ENCODE measurements at regions not wholly inside any gene's neighbourhood (a gene's known extent, or its start where the extent isn't known, plus 50 kb on each side); places are given as distances from the start of the nearest gene placed in this dataset.
"Not testable (repeated sequence)": the region's sequence is repeated elsewhere in the genome, so short reads cannot be mapped to it uniquely, and the experiment has no call there.

- not testable (repeated sequence) for DNase-seq
Measured at GRCh38 chr5:104079861-104080645, 517.5 kb upstream of the NUDT12 start.

DNA sequence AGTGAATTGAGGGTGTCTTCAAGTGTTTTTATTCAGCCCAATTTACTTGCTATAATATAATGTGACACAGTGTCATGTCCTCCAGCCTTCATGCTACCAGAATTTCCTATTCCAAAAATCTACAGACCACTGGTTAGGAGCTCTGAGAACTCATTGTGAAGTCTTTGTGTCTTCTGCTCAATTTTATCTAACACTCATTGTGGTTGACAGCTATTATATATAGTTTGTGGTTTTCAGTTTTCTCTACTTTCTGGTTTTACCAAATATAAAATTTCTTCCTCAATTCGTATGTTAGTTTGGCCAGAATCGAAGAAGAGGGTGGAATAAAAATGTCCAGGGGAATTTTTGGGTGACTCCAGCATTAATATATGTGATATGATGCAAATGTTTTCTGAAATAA, 509.3 kb upstream of the NUDT12 start:
- DNase-seq = no peak

DNA sequence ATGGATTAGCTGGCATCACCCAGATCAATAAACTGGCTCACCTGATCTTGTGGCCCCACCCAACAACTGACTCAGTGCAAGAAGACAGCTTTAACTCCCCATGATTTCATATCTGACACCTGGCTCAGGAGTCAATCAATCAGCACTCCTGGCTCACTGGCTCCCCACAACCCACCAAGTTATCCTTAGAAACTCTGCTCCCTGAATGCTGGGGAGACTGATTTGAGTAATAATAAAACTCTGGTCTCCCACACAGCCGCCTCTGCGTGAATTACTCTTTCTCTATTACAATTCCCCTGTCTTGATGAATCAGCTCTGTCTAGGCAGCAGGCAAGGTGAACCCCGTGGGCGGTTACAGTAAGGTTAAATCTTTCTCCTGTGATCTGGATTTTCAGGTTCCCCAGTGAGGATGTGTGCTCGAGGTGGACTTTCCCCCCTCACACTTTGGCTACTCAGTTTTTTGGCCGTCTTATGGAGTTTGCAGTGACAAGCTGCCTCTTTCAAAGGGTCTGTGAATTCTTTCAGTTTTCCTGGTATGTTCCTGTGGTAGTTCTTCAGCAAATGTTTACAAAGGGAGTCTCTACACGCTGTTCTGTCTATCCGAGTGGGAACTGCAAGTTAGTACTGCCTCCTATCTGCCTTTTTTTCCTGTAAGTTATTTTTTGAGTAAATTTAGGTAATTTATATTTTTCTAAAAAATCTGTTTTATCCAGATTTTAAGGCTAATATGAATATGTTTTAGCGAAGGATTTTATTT, 500.2 kb upstream of the NUDT12 start:
- DNase-seq = no peak

- DNase-seq = no peak
Measured at GRCh38 chr5:104061707-104062106, 499.1 kb upstream of the NUDT12 start.

DNA sequence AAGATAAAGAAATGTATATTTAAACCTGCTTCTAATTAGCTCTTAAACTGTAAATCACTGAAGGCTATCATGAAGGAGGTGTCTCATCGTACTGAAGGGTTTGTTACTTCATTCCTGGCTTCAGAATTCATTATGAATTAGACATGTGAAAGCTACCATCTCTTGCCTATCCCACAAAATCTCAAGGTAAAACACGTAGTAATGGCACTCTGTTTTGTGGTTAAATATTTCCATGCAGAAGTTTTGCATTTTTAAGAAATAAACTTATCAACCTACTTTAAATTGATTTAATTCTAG, 490.7 kb upstream of the NUDT12 start:
- no peak for DNase-seq

DNA sequence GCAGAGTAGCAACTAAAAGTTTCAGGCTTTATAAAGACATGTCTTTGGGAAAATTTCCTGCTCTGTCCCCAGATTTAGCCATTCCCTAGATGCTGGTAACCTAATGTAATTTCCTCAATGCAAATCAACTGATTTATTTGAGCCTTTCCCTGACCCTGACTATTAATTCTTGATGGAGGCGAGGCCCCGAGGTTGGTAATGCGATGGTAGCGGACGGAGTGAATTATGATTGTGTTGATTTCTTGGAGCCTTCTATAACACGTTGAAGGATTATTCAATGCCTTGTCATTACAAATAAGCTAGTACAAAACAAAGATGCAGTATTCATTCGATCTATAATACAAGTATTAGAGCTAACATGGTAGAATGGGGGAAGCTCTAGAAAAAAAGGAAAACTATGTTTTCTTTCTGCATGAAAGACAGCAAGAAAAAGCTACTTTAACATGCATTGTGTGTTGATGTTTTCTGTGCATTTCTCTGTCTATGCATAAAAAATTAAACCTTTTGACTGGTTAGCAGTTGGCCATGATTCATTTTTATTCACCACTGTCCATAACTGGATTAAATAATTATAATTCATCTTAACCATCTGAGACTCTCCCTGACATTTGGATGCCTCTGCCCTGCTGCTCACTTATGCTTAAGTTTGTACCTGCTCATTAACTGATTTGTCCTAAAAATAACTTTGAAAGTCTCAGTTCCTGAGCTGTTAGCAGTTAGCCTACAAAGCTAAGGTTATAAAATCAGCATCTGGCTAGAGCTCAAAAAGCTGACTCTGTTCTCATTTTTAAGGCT, 490.2 kb upstream of the NUDT12 start:
- DNase-seq = no peak

DNA sequence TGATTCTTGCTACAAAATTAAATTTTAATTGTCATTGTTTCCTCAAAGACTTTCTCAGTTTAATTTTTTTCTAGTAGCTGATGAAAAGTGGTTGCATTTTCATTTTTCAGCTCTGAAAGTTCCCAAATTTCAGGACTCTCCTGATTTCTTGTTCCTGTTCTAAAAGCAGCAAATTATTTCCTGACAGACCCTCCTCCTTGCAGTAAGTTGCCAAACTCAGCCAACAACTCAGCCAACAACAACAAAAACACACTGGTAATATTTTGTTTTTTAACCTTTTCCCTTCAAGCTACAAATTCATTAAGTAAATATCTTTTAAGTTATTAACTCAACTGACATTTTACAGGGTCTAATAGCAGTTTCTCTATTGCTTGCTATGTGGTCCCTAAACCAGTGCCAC, 487.8 kb upstream of the NUDT12 start:
- no peak for DNase-seq

DNA sequence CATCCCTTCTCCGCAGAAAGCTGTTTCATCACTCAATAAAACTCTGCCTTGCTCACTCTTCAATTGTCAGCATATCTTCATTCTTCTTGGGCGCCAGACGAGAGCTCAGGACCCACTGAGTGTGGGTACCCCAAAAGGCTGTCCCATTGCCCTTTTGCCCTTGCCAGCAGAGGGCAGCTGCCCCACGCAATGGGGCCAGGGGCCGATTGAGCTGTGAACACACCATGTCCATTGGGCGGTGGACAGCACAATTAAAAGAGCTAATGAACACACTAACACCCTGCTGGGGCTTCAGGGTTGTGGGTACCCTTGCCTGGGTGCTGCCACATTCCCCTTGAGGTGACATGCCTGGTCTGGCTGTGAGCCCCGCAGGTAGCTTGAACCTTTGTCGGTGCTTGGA, 487.2 kb upstream of the NUDT12 start:
- no peak for DNase-seq

GRCh38 chr5:104048231-104048630, 485.6 kb upstream of the NUDT12 start:
- DNase-seq = no peak

- no peak for DNase-seq
Measured at GRCh38 chr5:104045987-104046386, 483.4 kb upstream of the NUDT12 start.

DNA sequence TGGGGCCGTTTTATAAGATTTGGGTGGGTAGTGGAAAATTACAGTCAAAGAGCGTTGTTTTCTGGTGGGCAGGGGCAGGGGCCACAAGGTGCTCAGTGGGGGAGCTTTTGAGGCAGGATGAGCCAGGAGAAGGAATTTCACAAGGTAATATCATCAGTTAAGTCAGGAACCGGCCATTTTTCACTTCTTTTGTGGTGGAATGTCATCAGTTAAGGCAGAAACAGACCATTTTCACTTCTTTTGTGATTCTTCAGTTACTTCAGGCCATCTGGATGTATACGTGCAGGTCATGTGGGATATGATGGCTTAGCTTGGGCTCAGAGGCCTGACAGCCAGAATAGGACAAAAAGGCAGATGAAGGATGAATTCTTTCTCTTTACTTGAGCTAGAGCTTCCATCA, 477.3 kb upstream of the NUDT12 start:
- not testable (repeated sequence) for DNase-seq

GRCh38 chr5:104037136-104037535, 474.5 kb upstream of the NUDT12 start:
- DNase-seq = not testable (repeated sequence)

GRCh38 chr5:104033186-104033585, 470.6 kb upstream of the NUDT12 start:
- DNase-seq = not testable (repeated sequence)

DNA sequence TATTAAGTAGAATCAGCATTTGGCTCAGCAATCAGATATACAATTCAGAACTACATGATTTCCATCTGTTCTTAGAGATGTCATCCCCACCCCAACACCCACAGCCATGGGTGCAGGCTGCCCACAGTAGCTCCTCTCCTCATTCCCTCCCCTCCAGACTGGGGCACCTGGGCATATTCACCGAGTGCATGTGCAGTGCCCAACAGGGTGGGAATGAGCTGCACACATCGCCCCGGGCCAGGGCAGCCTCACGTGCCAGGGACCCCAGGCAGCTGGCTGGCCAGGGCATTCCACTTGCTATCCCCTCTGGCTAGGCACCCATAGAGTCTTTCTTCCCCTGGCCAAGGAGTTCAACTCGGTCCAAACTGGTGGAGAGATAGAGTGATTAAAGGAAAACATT, 461.9 kb upstream of the NUDT12 start:
- no peak for DNase-seq

DNA sequence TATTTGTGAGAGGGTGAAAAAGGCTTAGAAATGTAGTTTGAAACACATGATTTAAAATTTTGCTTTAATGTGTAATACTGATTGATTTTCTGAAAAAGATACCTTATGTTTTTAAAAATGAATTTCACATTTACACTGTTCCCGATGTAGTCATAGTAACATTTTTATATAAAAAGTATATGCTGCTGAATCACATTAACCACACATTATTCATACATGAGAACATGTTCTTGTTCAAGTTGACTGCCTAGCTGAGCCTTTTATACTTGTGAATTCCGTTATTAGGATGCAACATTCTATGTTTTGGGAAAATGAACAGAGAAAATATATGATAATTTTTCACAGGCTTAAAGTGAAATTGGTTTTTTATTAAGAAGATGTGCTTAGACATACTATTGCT, 461.1 kb upstream of the NUDT12 start:
- no peak for DNase-seq

DNA sequence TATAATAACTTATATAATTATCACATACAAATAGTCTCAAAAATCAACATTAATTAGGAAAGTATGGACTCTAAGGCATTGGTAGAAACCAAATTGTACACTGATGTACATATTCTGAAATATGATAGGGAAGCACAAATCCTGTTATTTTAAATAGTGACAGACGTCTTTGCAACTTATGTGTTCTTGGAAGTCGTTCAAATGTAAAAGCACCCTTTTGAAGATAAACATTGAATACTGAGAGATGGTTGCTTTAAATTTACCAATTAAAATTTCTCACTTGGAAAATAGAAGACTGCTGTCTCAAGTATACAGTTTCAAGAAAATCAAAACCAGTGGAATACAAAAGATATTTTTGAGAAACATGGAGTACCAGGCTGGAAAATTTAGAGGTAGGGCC, 457.4 kb upstream of the NUDT12 start:
- no peak for DNase-seq

GRCh38 chr5:104018299-104018698, 455.7 kb upstream of the NUDT12 start:
- no peak for DNase-seq

GRCh38 chr5:104016646-104017045, 454.1 kb upstream of the NUDT12 start:
- no peak for DNase-seq

DNA sequence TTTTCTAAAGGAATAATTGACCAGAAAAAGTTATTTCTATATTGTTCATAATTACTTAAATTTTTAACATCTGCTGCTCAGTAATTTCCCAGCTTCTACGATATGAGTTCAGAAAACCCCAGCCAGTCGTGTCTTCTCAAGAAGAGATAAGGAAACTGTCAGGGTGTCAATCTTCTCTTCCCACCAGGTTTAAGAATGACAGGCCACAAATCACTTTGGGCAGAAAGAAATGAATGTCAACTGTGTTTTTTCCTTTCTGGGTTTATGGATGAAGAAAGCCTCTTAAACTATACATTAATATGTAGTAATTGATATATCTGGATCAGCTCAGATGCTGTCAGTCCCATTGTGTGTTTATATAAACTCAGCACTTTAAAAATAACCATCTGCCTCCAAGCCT, 453.2 kb upstream of the NUDT12 start:
- DNase-seq = no peak

- not testable (repeated sequence) for DNase-seq
Measured at GRCh38 chr5:104002783-104003182, 440.2 kb upstream of the NUDT12 start.

DNA sequence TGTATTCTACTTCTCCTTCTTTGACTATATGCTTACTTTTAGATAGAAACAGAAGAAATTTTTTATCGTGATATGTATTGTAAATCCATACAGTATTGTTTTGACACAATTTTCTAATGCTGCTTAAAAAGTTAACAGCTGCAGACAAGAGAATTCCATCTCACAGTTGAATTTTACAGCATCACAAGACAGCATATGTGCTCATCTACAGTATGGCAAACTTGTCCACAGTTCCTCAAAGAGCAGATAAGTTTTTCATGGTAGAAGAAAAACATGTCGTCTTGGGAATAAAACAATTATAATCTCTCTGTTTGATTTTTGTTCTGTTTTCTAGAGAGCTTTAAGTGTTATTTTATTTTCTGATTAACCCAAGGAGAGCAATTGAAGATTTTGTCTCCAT, 438.5 kb upstream of the NUDT12 start:
- no peak for DNase-seq

- DNase-seq = no peak
Measured at GRCh38 chr5:103993031-103993430, 430.4 kb upstream of the NUDT12 start.

- no peak for DNase-seq
Measured at GRCh38 chr5:103990064-103990463, 427.5 kb upstream of the NUDT12 start.

DNA sequence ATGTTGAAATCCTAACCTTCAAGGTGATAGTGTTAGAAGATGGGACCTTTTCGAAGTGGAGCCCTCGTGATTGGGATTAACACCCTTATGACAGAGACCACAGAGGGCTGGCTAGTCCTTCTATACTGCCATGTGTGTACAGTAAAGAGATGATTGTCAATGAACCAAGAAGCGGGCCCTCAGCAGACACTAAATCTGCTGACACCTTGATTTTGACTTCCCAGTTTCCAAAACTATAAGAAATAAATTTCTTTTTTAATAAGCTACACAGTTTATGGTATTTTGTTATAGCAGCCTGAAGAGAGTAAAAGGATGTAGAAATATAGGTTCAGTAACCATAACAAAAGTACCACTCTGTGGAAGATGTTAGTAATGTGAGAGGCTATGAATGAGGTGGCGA, 419.0 kb upstream of the NUDT12 start:
- no peak for DNase-seq

All from activated CD8-positive, alpha-beta memory T cell treated with anti-CD3 and anti-CD28 coated beads, Interleukin-2, amount 50 U/mL, for 48 hours (primary cell).